ENCODE measurements at regions not wholly inside any gene's neighbourhood (a gene's known extent, or its start where the extent isn't known, plus 50 kb on each side); places are given as distances from the start of the nearest gene placed in this dataset.

DNA sequence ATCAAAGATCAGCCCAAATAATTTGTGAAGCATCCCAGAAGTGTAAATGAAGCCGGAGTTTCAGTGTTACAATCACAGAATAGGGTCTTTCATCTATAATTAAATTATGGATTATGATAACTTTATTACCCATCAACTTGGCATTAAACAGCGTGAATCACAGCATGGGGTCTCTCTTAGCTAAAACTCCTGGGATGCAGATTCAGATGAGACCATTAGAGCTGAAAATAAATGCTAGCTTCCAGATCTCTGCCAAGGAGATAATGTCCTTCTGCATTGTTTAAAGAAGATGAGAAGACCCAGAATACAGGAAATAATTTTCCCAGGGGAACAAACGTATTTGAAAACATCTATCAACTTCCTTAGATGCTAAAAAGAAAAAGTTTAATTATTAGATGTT lies 546.0 kb upstream of the PCDH9 start:
- H3K27ac ChIP-seq (ENCODE audit: low read length), result no peak overlapping the region
- no peaks in the 10 kb centered on the region for H4K20me1 ChIP-seq (ENCODE audit: insufficient read depth, low read length)
- TF ChIP-seq EZH2phosphoT487 (IDR thresholded peaks at IDR 0.05; ENCODE audit: low read depth), result no peak
- no peak for TF ChIP-seq CTCF (IDR thresholded peaks at IDR 0.05; ENCODE audit: low read depth, low read length)
- H3K9ac ChIP-seq (ENCODE audit: low read length), result no peak overlapping the region
- no peak overlapping the region for H2AFZ ChIP-seq (ENCODE audit: low read depth, low read length)
- no peaks in the 10 kb centered on the region for H3K36me3 ChIP-seq (replicated peaks; ENCODE audit: low read depth, low read length)
- no peaks in the 10 kb centered on the region for H3K9me3 ChIP-seq (ENCODE audit: insufficient read depth, low read length)
- H3K79me2 ChIP-seq (ENCODE audit: low read length), result no peaks in the 10 kb centered on the region
- H3K4me1 ChIP-seq (ENCODE audit: low read length), result no peaks in the 10 kb centered on the region
- H3K4me3 ChIP-seq (ENCODE audit: low read length), result no peak overlapping the region
- no peaks in the 10 kb centered on the region for H3K27me3 ChIP-seq (ENCODE audit: low read depth, low read length)
- H3K4me2 ChIP-seq (ENCODE audit: low read length), result no peak overlapping the region

- no peaks in the 10 kb centered on the region for H3K4me1 ChIP-seq (ENCODE audit: low read length)
- H3K36me3 ChIP-seq (replicated peaks; ENCODE audit: low read depth, low read length), result no peaks in the 10 kb centered on the region
- no peaks in the 10 kb centered on the region for H3K9me3 ChIP-seq (ENCODE audit: insufficient read depth, low read length)
- H3K4me2 ChIP-seq (ENCODE audit: low read length), result no peak overlapping the region
- no peaks in the 10 kb centered on the region for H4K20me1 ChIP-seq (ENCODE audit: insufficient read depth, low read length)
- no peak overlapping the region for H2AFZ ChIP-seq (ENCODE audit: low read depth, low read length)
- H3K27me3 ChIP-seq (ENCODE audit: low read depth, low read length), result no peaks in the 10 kb centered on the region
- TF ChIP-seq EZH2phosphoT487 (IDR thresholded peaks at IDR 0.05; ENCODE audit: low read depth) (no peak), CTCF (IDR thresholded peaks at IDR 0.05; ENCODE audit: low read depth, low read length) (no peak)
- no peak overlapping the region for H3K4me3 ChIP-seq (ENCODE audit: low read length)
- H3K9ac ChIP-seq (ENCODE audit: low read length), result no peak overlapping the region
- no peak overlapping the region for H3K27ac ChIP-seq (ENCODE audit: low read length)
- no peaks in the 10 kb centered on the region for H3K79me2 ChIP-seq (ENCODE audit: low read length)
These were observed 545.2 kb upstream of the PCDH9 start for GRCh38 chr13:67775359-67775758.

- no peak overlapping the region for H3K27ac ChIP-seq (ENCODE audit: low read length)
- no peak overlapping the region for H3K4me2 ChIP-seq (ENCODE audit: low read length)
- H3K9ac ChIP-seq (ENCODE audit: low read length), result no peak overlapping the region
- H3K4me1 ChIP-seq (ENCODE audit: low read length), result no peaks in the 10 kb centered on the region
- H3K4me3 ChIP-seq (ENCODE audit: low read length), result no peak overlapping the region
- no peaks in the 10 kb centered on the region for H3K36me3 ChIP-seq (replicated peaks; ENCODE audit: low read depth, low read length)
- no peak for TF ChIP-seq CTCF (IDR thresholded peaks at IDR 0.05; ENCODE audit: low read depth, low read length)
- no peak for TF ChIP-seq EZH2phosphoT487 (IDR thresholded peaks at IDR 0.05; ENCODE audit: low read depth)
- H3K27me3 ChIP-seq (ENCODE audit: low read depth, low read length), result no peaks in the 10 kb centered on the region
- H2AFZ ChIP-seq (ENCODE audit: low read depth, low read length), result no peak overlapping the region
- no peaks in the 10 kb centered on the region for H3K9me3 ChIP-seq (ENCODE audit: insufficient read depth, low read length)
- no peaks in the 10 kb centered on the region for H3K79me2 ChIP-seq (ENCODE audit: low read length)
- no peaks in the 10 kb centered on the region for H4K20me1 ChIP-seq (ENCODE audit: insufficient read depth, low read length)
These were observed 542.8 kb upstream of the PCDH9 start for GRCh38 chr13:67772807-67773453.

DNA sequence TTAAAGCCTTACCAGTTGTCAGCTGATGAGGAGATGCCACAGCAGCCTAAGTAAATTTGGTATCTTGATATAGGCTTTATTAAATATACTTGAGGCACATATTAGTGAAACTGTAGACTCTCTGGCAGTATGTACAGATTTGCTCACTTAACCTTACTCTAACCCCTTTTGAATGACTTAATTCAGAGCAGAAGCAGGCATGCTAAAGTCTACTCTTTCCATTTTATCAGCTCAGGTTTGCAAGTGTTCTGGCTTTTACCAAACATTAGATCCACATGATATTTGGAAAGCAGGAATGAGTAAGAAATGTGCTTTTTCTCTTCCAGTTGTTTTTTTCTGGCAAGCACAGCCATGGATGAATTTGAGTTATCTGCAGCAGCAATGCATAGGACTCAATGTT lies 541.0 kb upstream of the PCDH9 start:
- H3K9ac ChIP-seq (ENCODE audit: low read length), result no peak overlapping the region
- no peaks in the 10 kb centered on the region for H3K4me1 ChIP-seq (ENCODE audit: low read length)
- H3K4me3 ChIP-seq (ENCODE audit: low read length), result no peak overlapping the region
- H4K20me1 ChIP-seq (ENCODE audit: insufficient read depth, low read length), result no peaks in the 10 kb centered on the region
- H3K9me3 ChIP-seq (ENCODE audit: insufficient read depth, low read length), result no peaks in the 10 kb centered on the region
- no peak overlapping the region for H3K4me2 ChIP-seq (ENCODE audit: low read length)
- H3K79me2 ChIP-seq (ENCODE audit: low read length), result no peaks in the 10 kb centered on the region
- H3K36me3 ChIP-seq (replicated peaks; ENCODE audit: low read depth, low read length), result no peaks in the 10 kb centered on the region
- H2AFZ ChIP-seq (ENCODE audit: low read depth, low read length), result 0 out of 2 replicates have a peak overlapping the region, but pooled peaks have one; percentile 27
- TF ChIP-seq CTCF (IDR thresholded peaks at IDR 0.05; ENCODE audit: low read depth, low read length) (no peak), EZH2phosphoT487 (IDR thresholded peaks at IDR 0.05; ENCODE audit: low read depth) (no peak)
- H3K27me3 ChIP-seq (ENCODE audit: low read depth, low read length), result no peaks in the 10 kb centered on the region
- no peak overlapping the region for H3K27ac ChIP-seq (ENCODE audit: low read length)
